ENCODE measurements at regions not wholly inside any gene's neighbourhood (a gene's known extent, or its start where the extent isn't known, plus 50 kb on each side); places are given as distances from the start of the nearest gene placed in this dataset.

DNA sequence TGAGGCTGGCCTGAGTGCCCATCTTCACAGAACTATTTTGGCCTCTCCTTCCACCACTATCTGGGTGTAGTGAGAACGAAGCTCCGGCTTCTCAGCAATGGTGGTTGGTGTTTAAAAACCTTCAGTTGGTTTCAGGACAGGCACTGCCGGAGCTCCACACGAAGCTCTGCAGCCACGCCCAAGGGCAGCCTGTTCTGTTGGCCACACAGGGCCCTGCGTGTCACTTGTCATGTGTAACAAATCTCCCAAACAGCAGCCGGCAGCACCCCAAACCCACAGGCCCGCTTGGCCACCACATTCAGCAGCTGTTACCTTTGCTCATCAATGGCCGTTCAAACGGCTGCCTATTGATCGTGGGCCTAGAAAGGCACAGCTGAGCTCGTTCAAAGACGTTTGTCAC is 97.5 kb downstream of the ERMARD start:
- DNase-seq: no peak

DNA sequence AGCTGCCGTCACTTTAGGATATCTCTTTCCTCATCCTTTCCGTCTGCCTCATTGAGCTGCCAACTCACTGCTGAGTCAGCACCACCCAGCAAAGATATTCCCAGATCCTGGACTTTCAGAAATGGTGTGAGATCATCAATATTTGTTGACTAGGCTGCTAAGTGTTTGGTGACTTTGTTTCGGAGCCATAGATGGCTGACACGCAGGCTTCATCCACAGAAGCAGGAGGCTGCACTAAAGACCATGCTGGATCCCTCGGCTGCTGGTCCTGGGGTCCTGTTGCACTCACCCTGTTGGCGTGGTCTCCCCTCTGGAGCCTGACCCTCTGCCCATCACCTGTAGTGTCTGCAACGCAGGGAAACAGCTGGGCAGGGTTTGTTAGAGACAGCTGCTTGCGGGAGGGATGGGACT is 96.5 kb downstream of the ERMARD start:
- no peak for DNase-seq

DNA sequence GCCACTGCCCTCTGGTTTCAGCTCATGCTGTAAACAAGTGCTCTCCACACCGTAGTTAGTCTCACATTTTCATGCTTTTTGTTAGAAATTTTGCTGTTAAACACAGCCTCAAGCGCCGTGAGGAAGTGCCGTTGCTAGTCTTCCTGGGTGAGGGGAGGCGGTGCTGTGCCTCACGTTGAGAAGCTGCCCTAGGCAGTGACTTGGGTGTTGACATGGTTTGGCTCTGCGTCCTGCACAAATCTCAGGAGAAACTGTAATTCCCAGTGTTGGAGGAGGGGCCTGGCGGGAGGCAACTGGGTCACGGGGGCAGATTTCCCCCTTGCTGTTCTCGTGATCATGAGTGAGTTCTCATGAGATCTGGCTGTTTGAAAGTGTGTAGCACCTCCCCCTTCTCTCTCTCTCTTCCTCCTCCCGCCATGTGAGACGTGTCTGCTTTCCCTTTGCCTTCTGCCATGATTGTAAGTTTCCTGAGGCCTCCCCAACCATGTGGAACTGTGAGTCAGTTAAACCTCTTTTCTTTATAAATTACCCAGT is 95.8 kb downstream of the ERMARD start:
- no peak for DNase-seq

DNA sequence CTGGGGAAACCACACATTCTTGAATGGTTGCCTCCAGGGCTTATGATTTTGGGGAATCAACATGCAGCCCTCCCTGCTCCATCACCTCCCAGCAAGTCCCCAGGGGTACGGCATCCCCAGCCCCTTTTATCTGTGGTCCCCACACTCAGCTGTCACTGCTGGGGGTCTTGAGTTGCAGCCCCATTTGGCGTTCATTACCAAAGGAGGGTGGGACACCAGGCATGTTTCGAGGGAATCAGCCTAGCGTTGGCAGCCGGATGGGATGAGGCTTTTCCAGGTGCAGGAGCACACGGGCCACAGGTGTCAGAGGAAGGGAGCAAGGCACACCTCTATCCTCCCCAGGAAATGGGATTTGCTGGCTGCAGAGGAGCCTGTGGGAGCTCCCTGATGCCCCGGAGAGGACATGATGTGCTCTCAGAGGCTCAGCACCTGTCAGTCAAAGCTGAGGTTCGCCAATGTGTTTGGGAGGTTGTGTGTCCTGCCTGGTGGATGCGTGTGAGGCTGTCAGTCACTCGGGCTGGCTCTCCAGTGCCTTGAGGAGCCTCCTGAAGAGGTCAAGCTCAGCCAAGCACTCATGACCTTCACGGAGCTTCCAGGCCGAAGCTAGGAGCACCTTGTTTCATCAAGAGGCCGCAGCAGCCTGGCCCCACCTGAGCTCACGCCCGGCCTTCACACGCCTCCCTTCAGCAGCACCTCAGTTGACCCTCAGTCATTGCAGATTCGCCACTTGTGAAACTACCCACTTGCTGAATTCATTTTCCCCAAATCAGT is 95.0 kb downstream of the ERMARD start:
- DNase-seq: no peak

DNA sequence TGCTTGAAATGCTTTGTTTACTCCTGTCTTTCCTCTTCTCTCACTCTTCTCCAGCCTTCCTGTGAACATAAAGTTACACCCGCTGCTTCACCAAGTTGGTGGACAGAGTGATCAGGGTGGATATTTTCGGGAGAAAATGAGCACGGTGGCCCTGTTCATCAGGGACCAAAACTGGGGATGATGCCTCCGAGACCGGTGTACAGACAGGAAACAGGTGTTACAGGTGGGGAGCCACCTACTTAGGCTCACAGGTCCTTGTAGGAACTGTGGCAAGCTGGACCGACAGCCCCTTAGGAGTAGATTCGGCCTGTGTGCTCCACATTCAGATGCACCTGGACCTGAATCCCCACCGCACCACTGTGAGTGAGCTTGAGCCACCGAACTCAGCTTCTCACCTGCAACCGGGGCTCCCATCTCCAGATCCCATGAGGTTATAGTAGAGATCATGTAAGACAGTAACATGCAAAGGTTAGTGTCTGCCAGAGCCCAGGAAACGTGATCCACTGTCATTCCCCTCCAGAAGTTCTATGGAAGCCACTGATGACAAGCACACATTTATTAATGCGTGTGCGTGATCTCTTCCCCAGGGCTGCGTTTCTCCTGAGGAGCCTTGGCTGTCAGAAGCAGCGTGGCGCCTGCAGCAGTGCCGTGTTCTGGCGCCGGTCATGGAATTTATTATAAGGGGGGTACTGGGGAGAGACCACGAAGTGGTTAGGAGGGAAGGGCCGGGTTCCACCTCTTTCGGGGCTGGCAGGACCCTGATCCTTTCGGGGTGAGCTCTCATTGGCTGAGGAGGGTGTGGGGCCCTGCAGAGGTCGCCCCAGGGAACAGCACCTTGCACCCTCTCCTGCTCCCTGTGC is 94.2 kb downstream of the ERMARD start:
- DNase-seq: no peak

DNA sequence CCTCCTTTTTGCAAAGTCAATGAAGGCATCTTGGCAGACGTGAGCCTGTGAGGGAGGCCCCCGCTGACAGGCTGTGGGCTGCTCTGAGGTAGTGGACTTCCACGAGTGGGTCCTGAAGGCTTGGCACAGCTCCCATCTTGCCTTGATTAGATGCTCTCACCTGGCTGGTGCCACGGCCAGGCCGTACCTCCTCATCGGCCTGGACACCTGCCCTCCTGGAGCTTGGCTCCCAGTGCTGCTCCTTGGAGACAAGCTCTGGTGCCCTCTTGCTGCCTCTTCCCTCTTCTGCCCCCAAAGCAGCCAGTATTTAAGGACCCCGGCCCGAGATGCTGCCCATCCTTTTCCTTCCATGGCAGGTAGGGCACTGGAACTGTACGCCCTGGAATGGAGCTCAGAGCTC is 93.5 kb downstream of the ERMARD start:
- no peak for DNase-seq

DNA sequence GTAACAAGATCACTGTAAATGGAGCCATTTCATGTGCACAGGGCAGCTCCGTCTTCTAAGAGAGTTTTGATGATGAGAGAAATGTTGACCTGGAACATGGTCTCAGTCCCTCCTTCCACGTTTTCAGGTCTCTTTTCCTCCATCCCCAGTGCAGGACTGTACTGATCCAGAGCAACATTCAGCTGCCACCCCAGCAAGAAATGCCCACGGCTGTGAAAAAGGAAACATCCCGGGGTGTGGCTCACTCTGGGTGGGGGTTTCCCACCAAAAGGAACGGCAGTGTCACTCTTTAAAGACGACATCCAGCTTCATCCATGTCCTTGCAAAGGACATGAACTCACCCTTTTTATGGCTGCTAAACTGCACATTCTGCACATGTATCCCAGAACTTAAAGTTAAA is 92.6 kb downstream of the ERMARD start:
- no peak for DNase-seq

DNA sequence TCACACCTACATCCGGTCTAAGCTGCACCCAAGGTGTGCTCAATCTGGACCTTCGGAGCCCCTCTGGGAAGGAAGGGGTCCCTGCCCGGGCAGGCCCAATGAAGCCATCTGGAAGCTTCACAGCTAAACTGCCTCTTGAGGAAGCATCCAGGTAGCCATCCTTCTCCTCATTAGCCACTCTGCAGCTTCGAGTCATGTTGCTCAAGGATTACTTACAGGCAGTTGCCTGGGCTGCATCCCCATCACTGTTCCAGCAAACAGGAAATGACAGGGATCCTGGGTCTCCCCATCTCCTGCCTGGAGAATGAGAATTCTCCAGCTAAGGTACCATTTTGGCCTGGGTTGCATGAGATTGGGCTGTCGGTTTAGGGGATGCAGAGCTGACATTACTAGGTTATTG is 91.7 kb downstream of the ERMARD start:
- no peak for DNase-seq

DNA sequence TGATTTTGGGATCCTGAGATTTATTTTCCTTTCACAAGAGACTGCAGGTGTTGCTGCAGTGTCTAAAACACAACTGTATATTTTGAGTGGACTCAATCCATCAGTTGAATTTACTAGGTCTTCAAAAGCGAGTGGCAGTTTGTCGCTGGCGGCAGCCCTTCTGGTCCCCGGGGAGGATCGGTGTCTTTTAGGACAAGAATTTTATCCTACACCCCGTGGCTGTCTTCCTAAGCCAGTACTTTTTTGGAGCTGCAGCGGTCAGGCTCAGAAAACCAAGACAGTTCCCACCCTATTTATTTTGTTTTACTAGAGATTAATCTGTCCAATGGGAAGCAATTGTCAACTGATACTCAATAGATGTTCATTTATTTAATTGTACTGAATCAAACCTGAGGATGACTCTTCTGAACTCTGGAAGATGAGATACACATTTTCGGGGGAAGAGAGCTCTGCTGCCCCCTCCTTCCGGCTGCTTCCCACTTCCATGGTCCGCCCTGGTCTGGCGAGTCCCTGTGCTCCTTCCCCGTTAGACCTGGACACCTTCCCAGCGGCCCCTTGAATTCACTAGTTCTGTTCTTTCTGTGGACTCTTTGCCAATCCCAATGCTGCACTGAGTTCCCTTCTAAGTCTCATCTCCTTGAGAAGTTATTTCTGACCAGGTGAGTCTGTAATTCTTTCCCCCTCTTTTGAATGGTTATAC is 90.6 kb downstream of the ERMARD start:
- no peak for DNase-seq

DNA sequence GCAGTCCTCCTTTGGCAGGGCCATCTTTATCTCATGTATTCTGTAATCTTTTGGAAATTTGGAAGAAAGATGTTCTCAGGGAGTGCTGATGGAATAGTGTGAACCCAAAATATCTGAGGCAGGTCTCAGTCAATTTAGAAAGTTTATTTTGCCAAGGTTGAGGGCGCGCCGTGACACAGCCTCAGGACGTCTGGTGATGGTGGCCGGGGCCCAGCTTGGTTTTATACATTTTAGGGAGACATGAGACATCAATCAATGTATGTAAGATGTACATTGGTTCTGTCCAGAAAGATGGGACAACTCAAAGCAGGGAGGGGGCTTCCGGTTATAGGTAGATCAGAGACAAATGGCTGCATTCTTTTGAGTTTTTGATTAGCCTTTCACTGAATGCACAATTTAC is 89.8 kb downstream of the ERMARD start:
- no peak for DNase-seq

DNA sequence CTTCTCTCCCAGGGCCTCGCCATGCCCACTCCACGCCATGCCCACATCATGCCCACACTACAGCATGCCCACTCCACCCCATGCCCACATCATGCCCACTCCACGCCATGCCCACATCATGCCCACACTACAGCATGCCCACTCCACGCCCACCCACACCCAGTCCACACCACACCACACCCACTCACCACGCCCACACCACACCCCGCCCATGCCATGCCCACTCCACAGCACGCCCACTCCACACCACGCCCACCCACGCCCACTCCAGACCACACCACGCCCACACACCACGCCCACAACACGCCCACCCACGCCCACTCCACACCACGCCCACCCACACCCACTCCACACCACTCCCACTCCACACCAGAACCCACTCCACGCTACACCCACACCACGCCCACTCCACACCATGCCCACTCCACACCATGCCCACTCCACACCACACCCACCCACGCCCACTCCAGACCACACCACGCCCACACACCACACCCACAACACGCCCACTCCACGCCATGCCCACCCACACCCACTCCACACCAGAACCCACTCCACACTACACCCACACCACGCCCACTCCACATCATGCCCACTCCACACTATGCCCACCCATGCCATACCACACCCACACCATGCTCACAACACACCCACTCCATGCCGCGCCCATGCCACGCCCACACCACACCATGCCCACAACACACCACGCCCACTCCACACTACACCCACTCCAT is 88.6 kb downstream of the ERMARD start:
- no peak for DNase-seq

DNA sequence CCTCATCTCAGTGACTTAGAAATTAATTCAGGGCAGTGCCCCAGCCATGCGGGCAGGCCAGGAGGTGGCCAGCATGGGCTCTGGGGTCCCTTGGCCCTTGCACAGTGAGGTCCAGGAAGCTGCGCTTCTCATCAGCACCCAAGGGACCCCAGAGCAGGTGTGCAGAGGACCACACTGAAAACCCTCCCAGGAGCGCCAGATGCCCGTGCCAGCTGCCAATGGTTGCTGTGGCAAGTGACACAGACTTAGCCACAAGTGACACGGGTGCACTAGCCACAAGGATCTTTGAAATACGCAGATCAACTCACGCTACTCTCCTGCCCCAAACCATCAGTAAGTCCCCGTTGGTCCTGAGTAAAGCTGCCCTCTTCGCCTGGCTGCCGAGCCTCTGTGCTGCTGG is 88.1 kb downstream of the ERMARD start:
- DNase-seq: no peak

DNA sequence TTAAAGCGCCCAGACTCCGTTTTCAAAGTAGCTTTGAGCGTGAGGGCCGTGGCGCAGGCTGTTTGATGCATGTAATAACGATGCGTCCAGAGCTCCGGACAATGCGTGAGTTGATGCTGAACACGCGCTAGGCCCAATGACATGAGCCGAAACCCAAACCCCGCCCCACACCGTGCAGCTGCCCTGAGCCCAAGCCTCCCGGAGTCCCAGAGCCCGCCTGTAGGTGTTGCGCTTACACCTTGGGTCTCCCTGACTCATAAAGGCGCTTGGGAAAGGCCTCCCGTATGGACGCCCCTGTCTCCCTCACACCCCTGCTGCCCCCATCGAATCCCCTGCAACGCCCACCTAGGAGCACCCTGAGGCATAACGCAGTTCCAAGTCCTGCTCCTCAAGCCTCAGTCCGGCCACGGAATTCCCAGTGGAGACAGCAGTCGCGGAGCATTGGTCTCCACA is 87.6 kb downstream of the ERMARD start:
- no peak for DNase-seq

DNA sequence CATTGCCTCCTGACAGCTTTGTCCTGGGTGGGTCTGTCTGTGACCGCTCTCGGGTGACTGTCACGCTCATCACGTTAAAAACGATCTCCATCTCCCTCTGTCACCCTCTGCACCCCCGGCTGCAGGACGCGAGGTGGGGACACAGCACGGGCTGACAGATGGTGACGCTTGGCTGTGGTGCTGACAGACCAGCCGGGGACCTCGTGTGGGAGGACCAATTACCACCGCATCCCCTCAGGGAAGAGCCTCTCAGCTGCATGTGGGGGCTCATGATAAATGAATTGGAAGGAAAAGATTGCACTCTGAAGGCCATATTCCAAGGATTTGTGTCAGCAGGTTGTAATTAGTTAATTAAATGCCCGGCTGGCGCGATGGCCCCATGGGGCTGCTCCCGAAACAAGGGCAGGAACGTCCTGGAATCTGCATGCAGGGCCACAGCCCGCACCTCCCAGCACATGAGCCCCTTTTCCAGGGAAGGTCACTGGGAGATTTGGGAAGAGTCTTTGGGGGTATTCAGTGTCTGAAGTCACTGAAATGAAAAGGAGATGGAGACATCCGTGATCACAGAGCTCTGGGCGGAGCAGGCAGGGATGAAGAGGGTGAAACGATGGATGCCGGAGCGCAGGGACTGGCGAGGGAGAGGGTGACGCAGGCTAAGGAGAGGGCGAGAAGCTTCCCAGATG is 87.1 kb downstream of the ERMARD start:
- DNase-seq: no peak

DNA sequence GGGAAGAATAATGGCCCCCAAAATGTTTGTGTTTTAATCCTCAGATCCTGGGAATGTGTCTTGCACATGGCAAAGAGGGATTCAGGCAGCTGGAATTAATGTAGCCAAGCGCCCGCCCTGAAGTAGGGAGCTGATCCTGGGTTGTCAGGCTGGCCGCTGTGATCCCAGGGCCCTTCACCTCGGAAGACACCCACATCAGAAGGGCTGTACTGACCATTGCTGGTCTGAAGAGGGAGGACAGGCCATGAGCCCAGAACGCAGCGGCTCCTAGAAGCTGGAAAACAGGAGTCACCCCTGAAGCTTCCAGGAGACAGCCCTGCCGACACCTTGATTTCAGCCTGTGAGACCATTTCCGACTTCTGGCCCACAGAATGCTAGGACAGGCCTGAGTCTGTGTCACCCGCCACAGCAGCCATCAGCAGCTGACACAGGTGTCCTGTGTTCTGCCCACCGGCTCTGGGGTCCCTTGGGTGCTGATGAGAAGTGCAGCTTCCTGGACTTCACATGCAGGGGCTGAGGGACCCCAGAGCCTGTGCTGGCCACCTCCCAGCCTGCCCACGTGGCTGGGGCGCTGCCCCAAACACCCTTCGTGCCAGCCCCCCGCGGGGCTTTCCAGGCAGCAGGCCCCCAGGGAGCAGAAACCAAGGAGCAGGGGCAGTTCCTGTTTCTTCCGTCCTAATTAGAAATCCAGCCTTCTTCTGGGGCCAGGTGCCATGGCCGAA is 86.3 kb downstream of the ERMARD start:
- no peak for DNase-seq

DNA sequence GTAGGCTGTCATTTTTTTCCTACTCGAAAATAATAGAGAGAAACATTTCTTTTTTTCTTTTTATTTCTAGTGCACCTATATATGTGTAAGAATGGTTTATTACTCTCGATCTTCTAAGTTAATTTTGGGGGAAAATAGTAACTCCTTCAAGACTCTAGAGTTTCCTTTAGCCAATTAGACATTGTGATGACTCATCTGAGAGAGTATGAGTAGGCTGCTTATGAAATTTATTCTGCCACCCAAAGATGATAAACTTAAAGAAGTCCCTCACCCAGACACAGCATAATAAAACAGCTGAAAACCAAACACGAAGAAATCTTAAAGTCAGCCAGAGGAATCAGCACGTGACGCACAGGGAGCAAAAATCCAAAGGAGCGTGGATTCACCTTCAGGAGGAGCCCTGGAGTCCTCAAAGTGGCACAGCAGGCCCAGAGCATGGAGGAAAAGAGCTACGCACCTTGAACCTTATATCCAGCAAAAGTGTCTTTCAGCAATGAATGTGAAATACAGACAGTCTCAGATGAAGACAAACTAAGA is 81.9 kb downstream of the ERMARD start:
- no peak for DNase-seq

DNA sequence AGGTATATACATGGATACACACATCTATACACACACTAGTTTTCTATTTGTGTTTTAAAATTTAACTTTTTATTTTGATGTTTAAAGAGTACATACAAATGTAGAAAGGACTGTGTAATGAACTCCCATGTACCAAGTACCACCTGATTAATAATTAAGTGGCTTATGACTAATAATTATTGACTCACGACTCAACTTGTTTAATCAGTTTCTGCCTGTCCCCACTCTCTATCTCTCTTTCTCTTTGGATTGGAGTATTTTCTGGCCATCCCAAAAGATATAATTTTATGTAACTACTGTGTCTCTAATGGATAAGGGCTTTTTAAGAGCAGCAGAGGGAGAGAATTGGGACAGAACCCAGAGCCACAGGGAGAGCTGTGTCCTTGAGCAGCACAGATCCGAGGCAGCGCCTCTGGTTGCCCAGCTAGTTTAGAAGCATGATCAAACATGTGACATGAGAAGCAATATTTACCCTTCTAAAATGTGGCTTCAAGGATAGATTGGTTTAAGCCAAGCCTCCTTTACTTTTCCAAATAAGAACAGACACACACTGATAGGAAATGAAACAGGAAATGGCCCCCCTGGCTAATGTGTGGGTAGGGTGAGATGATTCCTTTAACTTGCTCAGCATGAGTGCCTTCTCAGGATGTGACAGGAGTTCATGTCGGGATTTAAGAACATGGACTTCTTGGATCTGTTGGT is 81.0 kb downstream of the ERMARD start:
- DNase-seq: no peak

DNA sequence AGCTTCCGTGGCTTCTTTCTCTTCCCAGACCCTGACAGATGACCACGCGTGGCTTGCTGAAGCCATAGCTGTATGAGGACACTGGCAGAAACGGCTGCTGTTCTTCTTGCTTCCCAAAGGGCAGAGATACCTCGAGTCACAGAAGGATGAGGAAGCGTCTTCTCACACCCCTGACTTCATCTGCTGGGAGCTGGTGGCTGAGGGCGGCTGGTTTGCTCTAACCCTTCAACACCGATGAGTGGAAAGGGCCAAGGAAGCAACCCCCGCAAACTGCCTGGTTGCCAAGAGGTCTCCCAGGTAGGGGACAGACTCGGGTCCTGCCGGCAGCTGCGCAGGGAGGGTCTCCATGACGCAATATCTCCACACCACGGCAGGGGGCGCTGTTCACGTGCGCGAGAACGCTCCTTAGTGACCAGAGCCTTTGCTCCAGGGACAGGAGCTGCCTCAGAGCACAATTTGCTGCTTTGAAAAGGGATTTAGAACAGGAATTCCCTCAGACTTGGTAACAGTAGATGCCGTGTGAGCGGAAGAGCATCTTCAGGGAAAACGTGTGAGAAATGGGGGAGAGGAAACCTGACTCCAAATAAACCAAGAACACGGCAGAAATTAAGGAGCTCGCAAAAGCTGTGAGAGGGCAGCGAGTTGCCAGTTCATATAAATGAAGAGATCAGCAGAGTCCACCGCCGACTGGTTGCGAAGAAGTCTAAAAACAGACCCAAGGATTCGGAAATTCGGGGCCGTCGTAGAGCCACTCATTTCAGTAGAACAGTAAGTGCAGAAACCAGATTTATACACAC is 80.2 kb downstream of the ERMARD start:
- peak; percentile 82 for DNase-seq

Data from renal pelvis (tissue), 1 donor.